22Rv1 (cell line): ENCODE measurements at regions not wholly inside any gene's neighbourhood (a gene's known extent, or its start where the extent isn't known, plus 50 kb on each side); places are given as distances from the start of the nearest gene placed in this dataset.
A peak's percentile ranks its signal among the peaks of the same experiment; 100 is the strongest.
"Not testable (repeated sequence)": the region's sequence is repeated elsewhere in the genome, so short reads cannot be mapped to it uniquely, and the experiment has no call there.

Experiments
- H3K27ac ChIP-seq: fragments of 450-650 bp; 2 replicates; pipeline ENCODE4 v1.5.1; 2017
- ZFX ChIP-seq: fragments of 450-650 bp; IDR thresholded peaks from 2 replicates; pipeline ENCODE4 v1.6.1; 2017; ENCODE audit warnings: antibody characterized with exemption, borderline replicate concordance
- TF ChIP-seq, protein P1 (sequence below): fragments of 450-650 bp; IDR thresholded peaks from 2 replicates; pipeline ENCODE4 v1.5.1; 2017; ENCODE audit warnings: mild to moderate bottlenecking

GRCh38 chr13:81917810-81918209, 1576.9 kb upstream of the SPRY2 start:
- no peak for TF ChIP-seq ZFX
- TF ChIP-seq, protein P1, sequence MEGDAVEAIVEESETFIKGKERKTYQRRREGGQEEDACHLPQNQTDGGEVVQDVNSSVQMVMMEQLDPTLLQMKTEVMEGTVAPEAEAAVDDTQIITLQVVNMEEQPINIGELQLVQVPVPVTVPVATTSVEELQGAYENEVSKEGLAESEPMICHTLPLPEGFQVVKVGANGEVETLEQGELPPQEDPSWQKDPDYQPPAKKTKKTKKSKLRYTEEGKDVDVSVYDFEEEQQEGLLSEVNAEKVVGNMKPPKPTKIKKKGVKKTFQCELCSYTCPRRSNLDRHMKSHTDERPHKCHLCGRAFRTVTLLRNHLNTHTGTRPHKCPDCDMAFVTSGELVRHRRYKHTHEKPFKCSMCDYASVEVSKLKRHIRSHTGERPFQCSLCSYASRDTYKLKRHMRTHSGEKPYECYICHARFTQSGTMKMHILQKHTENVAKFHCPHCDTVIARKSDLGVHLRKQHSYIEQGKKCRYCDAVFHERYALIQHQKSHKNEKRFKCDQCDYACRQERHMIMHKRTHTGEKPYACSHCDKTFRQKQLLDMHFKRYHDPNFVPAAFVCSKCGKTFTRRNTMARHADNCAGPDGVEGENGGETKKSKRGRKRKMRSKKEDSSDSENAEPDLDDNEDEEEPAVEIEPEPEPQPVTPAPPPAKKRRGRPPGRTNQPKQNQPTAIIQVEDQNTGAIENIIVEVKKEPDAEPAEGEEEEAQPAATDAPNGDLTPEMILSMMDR = no peak

DNA sequence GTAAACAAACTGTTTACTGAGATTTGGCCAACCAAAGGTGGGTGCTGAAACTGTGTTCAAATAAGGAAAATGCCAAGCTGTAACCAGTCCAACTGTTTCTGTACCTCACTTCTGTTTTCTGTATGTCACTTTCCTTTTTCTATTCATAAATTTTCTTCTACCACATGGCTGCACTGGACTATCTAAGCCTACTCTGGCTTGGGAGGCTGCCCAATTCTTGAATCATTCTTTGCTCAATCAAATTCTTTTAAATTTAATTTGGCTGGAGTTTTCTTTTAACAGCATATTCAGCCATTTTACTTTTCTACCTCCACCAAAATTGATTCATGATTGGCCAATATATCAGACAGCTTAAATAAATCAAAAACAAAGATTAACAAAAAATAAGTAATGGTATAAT, 1575.5 kb upstream of the SPRY2 start:
- TF ChIP-seq ZFX = no peak
- TF ChIP-seq, protein P1 = no peak
- H3K27ac ChIP-seq = no peak overlapping the region

More at GRCh38 chr13:81917810-81918209, 1576.9 kb upstream of the SPRY2 start:
- no peak overlapping the region for H3K27ac ChIP-seq

DNA sequence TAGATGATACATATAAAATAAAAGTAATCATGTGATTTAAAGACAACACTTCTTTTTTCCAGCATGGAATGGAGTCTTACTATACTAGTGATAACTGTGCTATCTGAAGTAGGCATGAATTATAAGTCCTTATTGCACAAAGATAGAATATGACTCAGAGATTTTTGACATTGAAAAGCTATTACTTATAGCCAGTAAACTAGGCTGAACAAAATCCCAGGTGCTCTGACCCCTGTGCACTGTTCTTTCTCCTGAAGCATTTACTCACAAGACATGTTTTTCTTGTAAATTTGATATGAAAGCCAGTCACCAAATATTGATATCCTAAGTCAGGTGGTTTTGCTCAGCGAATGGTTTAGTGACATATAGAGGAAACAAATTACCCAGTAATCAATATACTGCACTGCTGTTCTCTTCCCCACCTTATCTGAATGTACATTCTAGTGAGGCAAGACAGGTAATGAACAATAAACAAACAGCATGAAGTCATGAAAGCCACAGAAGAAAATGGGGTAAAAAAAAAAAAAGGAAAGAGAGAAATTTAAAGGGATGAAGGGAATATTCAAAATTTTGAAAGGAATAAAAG, 1567.0 kb upstream of the SPRY2 start:
- no peak for TF ChIP-seq ZFX
- TF ChIP-seq, protein P1 = no peak
- H3K27ac ChIP-seq = no peak overlapping the region

- no peak overlapping the region for H3K27ac ChIP-seq
- TF ChIP-seq, protein P1 = no peak
- no peak for TF ChIP-seq ZFX
These were observed 1547.9 kb upstream of the SPRY2 start for GRCh38 chr13:81888855-81889254.

- TF ChIP-seq, protein P1 = no peak
- no peak for TF ChIP-seq ZFX
- H3K27ac ChIP-seq = peak overlapping the region; percentile 59
These were observed 1534.0 kb upstream of the SPRY2 start for GRCh38 chr13:81874681-81875661.

- TF ChIP-seq, protein P1 = no peak
- no peak for TF ChIP-seq ZFX
These were observed 1533.3 kb upstream of the SPRY2 start for GRCh38 chr13:81874253-81874652.

GRCh38 chr13:81872581-81872980, 1531.7 kb upstream of the SPRY2 start:
- TF ChIP-seq, protein P1 = peak; percentile 78
- no peak for TF ChIP-seq ZFX
- H3K27ac ChIP-seq = no peak overlapping the region

More at GRCh38 chr13:81874253-81874652, 1533.3 kb upstream of the SPRY2 start:
- H3K27ac ChIP-seq = peak overlapping the region; percentile 59

DNA sequence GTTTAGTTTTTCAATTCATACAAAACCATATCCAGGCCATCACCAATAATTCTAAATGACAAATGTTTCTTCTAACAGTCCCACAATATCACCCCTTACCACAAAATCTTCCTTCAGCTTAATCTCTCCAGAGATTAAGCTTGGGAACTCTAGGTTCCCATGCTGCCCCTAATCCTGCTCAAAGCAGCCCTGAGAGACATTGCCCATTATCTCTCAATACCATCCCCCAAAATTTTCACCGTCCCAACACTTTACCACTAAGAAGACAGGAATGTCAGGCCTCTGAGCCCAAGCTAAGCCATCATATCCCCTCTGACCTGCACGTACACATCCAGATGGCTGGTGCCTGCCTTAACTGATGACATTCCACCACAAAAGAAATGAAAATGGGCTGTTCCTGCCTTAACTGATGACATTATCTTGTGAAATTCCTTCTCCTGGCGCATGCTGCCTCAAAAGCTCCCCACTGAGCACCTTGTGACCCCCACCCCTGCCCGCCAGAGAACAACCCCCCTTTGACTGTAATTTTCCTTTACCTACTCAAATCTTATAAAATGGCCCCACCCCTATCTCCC, 1530.9 kb upstream of the SPRY2 start:
- H3K27ac ChIP-seq = not testable (repeated sequence)
